WTC11 (cell line): ENCODE measurements at regions not wholly inside any gene's neighbourhood (a gene's known extent, or its start where the extent isn't known, plus 50 kb on each side); places are given as distances from the start of the nearest gene placed in this dataset.

Experiments
- ATAC-seq: fragments of 200-7000 bp; cut with Tn5 transposase; 2 replicates; pipeline ENCODE4 v1.10.0; 2021; ENCODE audit warnings: mild to moderate bottlenecking, moderate library complexity
- CTCF ChIA-PET: fragments of 300-600 bp; sonication (Branson Sonifier 250); formaldehyde crosslinking; loops from one replicate; lab custom pipeline; 2021; ENCODE audit warnings: antibody characterized with exemption; lab: Charles Lee
- POLR2A ChIA-PET: fragments of 350-600 bp; sonication (Branson Sonifier 250); formaldehyde crosslinking; loops from one replicate; lab custom pipeline; 2021; ENCODE audit warnings: antibody characterized with exemption; lab: Charles Lee
- DNase-seq: peaks from one replicate; pipeline ENCODE4 v3.0.0; 2021; ENCODE audit warnings: low spot score
- H3K27ac Mint-ChIP-seq: 2 replicates; pipeline ENCODE4 v1.8.0; 2021; ENCODE audit warnings: mixed read lengths
- H3K27me3 Mint-ChIP-seq: 2 replicates; pipeline ENCODE4 v1.8.0; 2021; ENCODE audit warnings: low read depth, mild to moderate bottlenecking, moderate library complexity, mixed read lengths
- H3K36me3 Mint-ChIP-seq: 2 replicates; pipeline ENCODE4 v1.8.0; 2021; ENCODE audit warnings: mixed read lengths
- H3K4me1 Mint-ChIP-seq: 2 replicates; pipeline ENCODE4 v1.8.0; 2022; ENCODE audit warnings: mixed read lengths
- H3K4me3 Mint-ChIP-seq: 2 replicates; pipeline ENCODE4 v1.8.0; 2021; ENCODE audit warnings: mild to moderate bottlenecking, moderate library complexity, mixed read lengths
- H3K9me3 Mint-ChIP-seq: 2 replicates; pipeline ENCODE4 v1.8.0; 2021; ENCODE audit warnings: mixed read lengths
- ATF1 ChIP-seq: sonication (generic); formaldehyde crosslinking; IDR thresholded peaks from 2 replicates; pipeline ENCODE4 v1.8.1; 2023; ENCODE audit warnings: mild to moderate bottlenecking, moderate library complexity, missing genetic modification reagents
- ESRRA ChIP-seq: sonication (generic); formaldehyde crosslinking; IDR thresholded peaks from 2 replicates; pipeline ENCODE4 v1.8.1; 2022; ENCODE audit warnings: mild to moderate bottlenecking, missing genetic modification reagents, borderline replicate concordance
- JUN ChIP-seq: sonication (generic); formaldehyde crosslinking; IDR thresholded peaks from 2 replicates; pipeline ENCODE4 v1.8.0; 2023; ENCODE audit warnings: mild to moderate bottlenecking, missing genetic modification reagents
- NR3C1 ChIP-seq: sonication (generic); formaldehyde crosslinking; conservative IDR thresholded peaks from 2 replicates; pipeline ENCODE4 v1.8.1; 2023; ENCODE audit warnings: low read depth, mild to moderate bottlenecking, missing genetic modification reagents
- PRRX2 ChIP-seq: fragments of 250-450 bp; sonication (Bioruptor Pico); IDR thresholded peaks from 2 replicates; pipeline ENCODE4 v1.8.0; 2021; ENCODE audit warnings: mild to moderate bottlenecking
- RORB ChIP-seq: fragments of 250-450 bp; sonication (Bioruptor Pico); IDR thresholded peaks from 2 replicates; pipeline ENCODE4 v1.9.0; 2021; ENCODE audit warnings: mild to moderate bottlenecking
- SMAD3 ChIP-seq: sonication (generic); formaldehyde crosslinking; IDR thresholded peaks from 2 replicates; pipeline ENCODE4 v1.8.0; 2022; ENCODE audit warnings: missing genetic modification reagents, mild to moderate bottlenecking, borderline replicate concordance
- SMAD4 ChIP-seq: sonication (generic); formaldehyde crosslinking; IDR thresholded peaks from 2 replicates; pipeline ENCODE4 v1.8.0; 2022; ENCODE audit warnings: mild to moderate bottlenecking, missing genetic modification reagents
- SOX15 ChIP-seq: fragments of 250-450 bp; sonication (Bioruptor Pico); IDR thresholded peaks from 2 replicates; pipeline ENCODE4 v1.9.0; 2021; ENCODE audit warnings: mild to moderate bottlenecking
- ZNF396 ChIP-seq: fragments of 250-450 bp; sonication (Bioruptor Pico); IDR thresholded peaks from 2 replicates; pipeline ENCODE4 v1.8.0; 2021; ENCODE audit warnings: mild to moderate bottlenecking, moderate library complexity, borderline replicate concordance
- TF ChIP-seq, protein P1 (sequence below): sonication (generic); formaldehyde crosslinking; IDR thresholded peaks from 2 replicates; pipeline ENCODE4 v1.8.1; 2023; ENCODE audit warnings: mild to moderate bottlenecking, missing genetic modification reagents, borderline replicate concordance
- TF ChIP-seq, protein P2 (sequence below): sonication (generic); formaldehyde crosslinking; IDR thresholded peaks from 2 replicates; pipeline ENCODE4 v1.8.0; 2022; ENCODE audit warnings: mild to moderate bottlenecking, missing genetic modification reagents
- TF ChIP-seq, protein P3 (sequence below): sonication (generic); formaldehyde crosslinking; IDR thresholded peaks from 2 replicates; pipeline ENCODE4 v1.8.0; 2023; ENCODE audit warnings: mild to moderate bottlenecking, missing genetic modification reagents
- TF ChIP-seq, protein P4 (sequence below): sonication (generic); formaldehyde crosslinking; conservative IDR thresholded peaks from 2 replicates; pipeline ENCODE4 v1.8.1; 2023; ENCODE audit warnings: mild to moderate bottlenecking, low read depth, missing genetic modification reagents, moderate library complexity
- TF ChIP-seq, protein P5 (sequence below): fragments of 250-450 bp; sonication (Bioruptor Pico); IDR thresholded peaks from 2 replicates; pipeline ENCODE4 v1.9.0; 2021; ENCODE audit warnings: mild to moderate bottlenecking, borderline replicate concordance
- TF ChIP-seq, protein P6 (sequence below): sonication (generic); formaldehyde crosslinking; IDR thresholded peaks from 2 replicates; pipeline ENCODE4 v1.8.1; 2023; ENCODE audit warnings: mild to moderate bottlenecking, missing genetic modification reagents, moderate library complexity
- TF ChIP-seq, protein P7 (sequence below): fragments of 250-450 bp; sonication (Bioruptor Pico); IDR thresholded peaks from 2 replicates; pipeline ENCODE4 v1.9.0; 2021; ENCODE audit warnings: mild to moderate bottlenecking

DNA sequence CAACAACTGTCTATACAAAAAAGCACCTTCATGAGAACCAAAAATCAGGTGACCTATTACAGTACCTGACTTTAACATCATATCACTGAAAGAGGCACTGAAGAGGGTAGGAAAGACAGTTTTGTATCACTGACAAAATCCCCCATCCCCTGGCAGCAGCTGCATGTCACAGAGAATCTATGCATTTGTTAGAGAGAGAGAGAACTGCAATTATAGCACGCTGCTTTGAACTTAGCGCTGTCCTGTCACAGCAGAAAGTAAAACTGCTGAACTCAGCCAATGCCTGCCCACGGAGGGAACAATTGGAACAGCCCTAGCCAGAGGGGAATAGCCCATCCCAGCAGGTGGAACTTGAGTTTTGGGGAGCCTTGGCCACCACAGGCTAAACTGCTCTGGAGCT lies 75.1 kb upstream of the NOL4 start:
- Mint-ChIP-seq H3K36me3 (peaks cover 18% of the 10 kb centered on the region), H3K4me3 (no peak overlapping the region), H3K27ac (no peak overlapping the region), H3K9me3 (peaks cover 25% of the 10 kb centered on the region), H3K4me1 (peaks cover 16% of the 10 kb centered on the region), H3K27me3 (no peaks in the 10 kb centered on the region)
- DNase-seq (no peak), ATAC-seq (no peak)
- ChIA-PET POLR2A (no interaction called here), CTCF (interaction anchor here (0.5 to 0.9 kb wide), 2 partner anchors 75 to 177 kb away, joined by 3 read pairs; partner anchors contain the start of gene NOL4)
- TF ChIP-seq ZNF396 (CRISPR knock-in tag) (no peak), SMAD4 (CRISPR knock-in tag) (no peak), NR3C1 (CRISPR knock-in tag) (no peak), SOX15 (CRISPR knock-in tag) (no peak), ATF1 (CRISPR knock-in tag) (no peak), SMAD3 (CRISPR knock-in tag) (no peak), JUN (CRISPR knock-in tag) (no peak), PRRX2 (no peak)
- TF ChIP-seq, protein P1, sequence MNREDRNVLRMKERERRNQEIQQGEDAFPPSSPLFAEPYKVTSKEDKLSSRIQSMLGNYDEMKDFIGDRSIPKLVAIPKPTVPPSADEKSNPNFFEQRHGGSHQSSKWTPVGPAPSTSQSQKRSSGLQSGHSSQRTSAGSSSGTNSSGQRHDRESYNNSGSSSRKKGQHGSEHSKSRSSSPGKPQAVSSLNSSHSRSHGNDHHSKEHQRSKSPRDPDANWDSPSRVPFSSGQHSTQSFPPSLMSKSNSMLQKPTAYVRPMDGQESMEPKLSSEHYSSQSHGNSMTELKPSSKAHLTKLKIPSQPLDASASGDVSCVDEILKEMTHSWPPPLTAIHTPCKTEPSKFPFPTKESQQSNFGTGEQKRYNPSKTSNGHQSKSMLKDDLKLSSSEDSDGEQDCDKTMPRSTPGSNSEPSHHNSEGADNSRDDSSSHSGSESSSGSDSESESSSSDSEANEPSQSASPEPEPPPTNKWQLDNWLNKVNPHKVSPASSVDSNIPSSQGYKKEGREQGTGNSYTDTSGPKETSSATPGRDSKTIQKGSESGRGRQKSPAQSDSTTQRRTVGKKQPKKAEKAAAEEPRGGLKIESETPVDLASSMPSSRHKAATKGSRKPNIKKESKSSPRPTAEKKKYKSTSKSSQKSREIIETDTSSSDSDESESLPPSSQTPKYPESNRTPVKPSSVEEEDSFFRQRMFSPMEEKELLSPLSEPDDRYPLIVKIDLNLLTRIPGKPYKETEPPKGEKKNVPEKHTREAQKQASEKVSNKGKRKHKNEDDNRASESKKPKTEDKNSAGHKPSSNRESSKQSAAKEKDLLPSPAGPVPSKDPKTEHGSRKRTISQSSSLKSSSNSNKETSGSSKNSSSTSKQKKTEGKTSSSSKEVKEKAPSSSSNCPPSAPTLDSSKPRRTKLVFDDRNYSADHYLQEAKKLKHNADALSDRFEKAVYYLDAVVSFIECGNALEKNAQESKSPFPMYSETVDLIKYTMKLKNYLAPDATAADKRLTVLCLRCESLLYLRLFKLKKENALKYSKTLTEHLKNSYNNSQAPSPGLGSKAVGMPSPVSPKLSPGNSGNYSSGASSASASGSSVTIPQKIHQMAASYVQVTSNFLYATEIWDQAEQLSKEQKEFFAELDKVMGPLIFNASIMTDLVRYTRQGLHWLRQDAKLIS: no peak
- TF ChIP-seq, protein P2, sequence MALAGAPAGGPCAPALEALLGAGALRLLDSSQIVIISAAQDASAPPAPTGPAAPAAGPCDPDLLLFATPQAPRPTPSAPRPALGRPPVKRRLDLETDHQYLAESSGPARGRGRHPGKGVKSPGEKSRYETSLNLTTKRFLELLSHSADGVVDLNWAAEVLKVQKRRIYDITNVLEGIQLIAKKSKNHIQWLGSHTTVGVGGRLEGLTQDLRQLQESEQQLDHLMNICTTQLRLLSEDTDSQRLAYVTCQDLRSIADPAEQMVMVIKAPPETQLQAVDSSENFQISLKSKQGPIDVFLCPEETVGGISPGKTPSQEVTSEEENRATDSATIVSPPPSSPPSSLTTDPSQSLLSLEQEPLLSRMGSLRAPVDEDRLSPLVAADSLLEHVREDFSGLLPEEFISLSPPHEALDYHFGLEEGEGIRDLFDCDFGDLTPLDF (CRISPR knock-in tag): no peak
- TF ChIP-seq, protein P3, sequence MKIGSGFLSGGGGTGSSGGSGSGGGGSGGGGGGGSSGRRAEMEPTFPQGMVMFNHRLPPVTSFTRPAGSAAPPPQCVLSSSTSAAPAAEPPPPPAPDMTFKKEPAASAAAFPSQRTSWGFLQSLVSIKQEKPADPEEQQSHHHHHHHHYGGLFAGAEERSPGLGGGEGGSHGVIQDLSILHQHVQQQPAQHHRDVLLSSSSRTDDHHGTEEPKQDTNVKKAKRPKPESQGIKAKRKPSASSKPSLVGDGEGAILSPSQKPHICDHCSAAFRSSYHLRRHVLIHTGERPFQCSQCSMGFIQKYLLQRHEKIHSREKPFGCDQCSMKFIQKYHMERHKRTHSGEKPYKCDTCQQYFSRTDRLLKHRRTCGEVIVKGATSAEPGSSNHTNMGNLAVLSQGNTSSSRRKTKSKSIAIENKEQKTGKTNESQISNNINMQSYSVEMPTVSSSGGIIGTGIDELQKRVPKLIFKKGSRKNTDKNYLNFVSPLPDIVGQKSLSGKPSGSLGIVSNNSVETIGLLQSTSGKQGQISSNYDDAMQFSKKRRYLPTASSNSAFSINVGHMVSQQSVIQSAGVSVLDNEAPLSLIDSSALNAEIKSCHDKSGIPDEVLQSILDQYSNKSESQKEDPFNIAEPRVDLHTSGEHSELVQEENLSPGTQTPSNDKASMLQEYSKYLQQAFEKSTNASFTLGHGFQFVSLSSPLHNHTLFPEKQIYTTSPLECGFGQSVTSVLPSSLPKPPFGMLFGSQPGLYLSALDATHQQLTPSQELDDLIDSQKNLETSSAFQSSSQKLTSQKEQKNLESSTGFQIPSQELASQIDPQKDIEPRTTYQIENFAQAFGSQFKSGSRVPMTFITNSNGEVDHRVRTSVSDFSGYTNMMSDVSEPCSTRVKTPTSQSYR (CRISPR knock-in tag): no peak

DNA sequence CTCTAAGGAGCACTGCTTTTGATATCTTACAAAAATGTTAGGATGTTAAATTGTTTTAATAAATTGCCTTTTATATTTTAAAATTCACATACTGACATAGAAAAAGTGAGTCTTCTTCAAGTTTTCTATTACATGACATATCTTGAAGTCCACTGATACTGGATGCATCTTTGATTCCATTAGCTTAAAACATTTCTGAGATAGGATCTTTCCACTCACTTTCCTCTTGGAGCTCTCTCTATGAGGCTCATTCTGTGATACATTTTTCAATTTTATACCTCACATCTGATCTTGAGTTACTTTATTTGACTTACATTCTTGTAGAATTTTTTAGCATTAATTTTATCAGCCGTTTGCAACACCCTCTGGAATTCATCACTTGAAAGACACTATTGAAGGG lies 86.8 kb upstream of the NOL4 start:
- Mint-ChIP-seq H3K4me1 (peaks cover 3% of the 10 kb centered on the region; the same call in 1 of the 2 replicates), H3K27ac (no peak overlapping the region), H3K9me3 (no peaks in the 10 kb centered on the region), H3K36me3 (no peaks in the 10 kb centered on the region), H3K4me3 (no peak overlapping the region), H3K27me3 (no peaks in the 10 kb centered on the region)
- ATAC-seq (no peak), DNase-seq (no peak)
- ChIA-PET CTCF (interaction anchor here (2.1 kb wide), 1 partner anchor 87 kb away, joined by 9 read pairs; the partner anchor contains the start of gene NOL4), POLR2A (no interaction called here)
- TF ChIP-seq, protein P4, sequence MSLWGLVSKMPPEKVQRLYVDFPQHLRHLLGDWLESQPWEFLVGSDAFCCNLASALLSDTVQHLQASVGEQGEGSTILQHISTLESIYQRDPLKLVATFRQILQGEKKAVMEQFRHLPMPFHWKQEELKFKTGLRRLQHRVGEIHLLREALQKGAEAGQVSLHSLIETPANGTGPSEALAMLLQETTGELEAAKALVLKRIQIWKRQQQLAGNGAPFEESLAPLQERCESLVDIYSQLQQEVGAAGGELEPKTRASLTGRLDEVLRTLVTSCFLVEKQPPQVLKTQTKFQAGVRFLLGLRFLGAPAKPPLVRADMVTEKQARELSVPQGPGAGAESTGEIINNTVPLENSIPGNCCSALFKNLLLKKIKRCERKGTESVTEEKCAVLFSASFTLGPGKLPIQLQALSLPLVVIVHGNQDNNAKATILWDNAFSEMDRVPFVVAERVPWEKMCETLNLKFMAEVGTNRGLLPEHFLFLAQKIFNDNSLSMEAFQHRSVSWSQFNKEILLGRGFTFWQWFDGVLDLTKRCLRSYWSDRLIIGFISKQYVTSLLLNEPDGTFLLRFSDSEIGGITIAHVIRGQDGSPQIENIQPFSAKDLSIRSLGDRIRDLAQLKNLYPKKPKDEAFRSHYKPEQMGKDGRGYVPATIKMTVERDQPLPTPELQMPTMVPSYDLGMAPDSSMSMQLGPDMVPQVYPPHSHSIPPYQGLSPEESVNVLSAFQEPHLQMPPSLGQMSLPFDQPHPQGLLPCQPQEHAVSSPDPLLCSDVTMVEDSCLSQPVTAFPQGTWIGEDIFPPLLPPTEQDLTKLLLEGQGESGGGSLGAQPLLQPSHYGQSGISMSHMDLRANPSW (CRISPR knock-in tag): no peak
- TF ChIP-seq, protein P5, sequence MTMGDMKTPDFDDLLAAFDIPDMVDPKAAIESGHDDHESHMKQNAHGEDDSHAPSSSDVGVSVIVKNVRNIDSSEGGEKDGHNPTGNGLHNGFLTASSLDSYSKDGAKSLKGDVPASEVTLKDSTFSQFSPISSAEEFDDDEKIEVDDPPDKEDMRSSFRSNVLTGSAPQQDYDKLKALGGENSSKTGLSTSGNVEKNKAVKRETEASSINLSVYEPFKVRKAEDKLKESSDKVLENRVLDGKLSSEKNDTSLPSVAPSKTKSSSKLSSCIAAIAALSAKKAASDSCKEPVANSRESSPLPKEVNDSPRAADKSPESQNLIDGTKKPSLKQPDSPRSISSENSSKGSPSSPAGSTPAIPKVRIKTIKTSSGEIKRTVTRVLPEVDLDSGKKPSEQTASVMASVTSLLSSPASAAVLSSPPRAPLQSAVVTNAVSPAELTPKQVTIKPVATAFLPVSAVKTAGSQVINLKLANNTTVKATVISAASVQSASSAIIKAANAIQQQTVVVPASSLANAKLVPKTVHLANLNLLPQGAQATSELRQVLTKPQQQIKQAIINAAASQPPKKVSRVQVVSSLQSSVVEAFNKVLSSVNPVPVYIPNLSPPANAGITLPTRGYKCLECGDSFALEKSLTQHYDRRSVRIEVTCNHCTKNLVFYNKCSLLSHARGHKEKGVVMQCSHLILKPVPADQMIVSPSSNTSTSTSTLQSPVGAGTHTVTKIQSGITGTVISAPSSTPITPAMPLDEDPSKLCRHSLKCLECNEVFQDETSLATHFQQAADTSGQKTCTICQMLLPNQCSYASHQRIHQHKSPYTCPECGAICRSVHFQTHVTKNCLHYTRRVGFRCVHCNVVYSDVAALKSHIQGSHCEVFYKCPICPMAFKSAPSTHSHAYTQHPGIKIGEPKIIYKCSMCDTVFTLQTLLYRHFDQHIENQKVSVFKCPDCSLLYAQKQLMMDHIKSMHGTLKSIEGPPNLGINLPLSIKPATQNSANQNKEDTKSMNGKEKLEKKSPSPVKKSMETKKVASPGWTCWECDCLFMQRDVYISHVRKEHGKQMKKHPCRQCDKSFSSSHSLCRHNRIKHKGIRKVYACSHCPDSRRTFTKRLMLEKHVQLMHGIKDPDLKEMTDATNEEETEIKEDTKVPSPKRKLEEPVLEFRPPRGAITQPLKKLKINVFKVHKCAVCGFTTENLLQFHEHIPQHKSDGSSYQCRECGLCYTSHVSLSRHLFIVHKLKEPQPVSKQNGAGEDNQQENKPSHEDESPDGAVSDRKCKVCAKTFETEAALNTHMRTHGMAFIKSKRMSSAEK (CRISPR knock-in tag): no peak
- TF ChIP-seq, protein P6, sequence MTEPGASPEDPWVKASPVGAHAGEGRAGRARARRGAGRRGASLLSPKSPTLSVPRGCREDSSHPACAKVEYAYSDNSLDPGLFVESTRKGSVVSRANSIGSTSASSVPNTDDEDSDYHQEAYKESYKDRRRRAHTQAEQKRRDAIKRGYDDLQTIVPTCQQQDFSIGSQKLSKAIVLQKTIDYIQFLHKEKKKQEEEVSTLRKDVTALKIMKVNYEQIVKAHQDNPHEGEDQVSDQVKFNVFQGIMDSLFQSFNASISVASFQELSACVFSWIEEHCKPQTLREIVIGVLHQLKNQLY (CRISPR knock-in tag): no peak
- TF ChIP-seq RORB (CRISPR knock-in tag): no peak
- TF ChIP-seq ESRRA (CRISPR knock-in tag): no peak
- no peak for TF ChIP-seq SOX15 (CRISPR knock-in tag)
- TF ChIP-seq, protein P7, sequence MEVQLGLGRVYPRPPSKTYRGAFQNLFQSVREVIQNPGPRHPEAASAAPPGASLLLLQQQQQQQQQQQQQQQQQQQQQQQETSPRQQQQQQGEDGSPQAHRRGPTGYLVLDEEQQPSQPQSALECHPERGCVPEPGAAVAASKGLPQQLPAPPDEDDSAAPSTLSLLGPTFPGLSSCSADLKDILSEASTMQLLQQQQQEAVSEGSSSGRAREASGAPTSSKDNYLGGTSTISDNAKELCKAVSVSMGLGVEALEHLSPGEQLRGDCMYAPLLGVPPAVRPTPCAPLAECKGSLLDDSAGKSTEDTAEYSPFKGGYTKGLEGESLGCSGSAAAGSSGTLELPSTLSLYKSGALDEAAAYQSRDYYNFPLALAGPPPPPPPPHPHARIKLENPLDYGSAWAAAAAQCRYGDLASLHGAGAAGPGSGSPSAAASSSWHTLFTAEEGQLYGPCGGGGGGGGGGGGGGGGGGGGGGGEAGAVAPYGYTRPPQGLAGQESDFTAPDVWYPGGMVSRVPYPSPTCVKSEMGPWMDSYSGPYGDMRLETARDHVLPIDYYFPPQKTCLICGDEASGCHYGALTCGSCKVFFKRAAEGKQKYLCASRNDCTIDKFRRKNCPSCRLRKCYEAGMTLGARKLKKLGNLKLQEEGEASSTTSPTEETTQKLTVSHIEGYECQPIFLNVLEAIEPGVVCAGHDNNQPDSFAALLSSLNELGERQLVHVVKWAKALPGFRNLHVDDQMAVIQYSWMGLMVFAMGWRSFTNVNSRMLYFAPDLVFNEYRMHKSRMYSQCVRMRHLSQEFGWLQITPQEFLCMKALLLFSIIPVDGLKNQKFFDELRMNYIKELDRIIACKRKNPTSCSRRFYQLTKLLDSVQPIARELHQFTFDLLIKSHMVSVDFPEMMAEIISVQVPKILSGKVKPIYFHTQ (CRISPR knock-in tag): no peak
